ENCODE measurements at regions not wholly inside any gene's neighbourhood (a gene's known extent, or its start where the extent isn't known, plus 50 kb on each side); places are given as distances from the start of the nearest gene placed in this dataset.

GRCh38 chrX:20980426-20980825, 393.8 kb upstream of the CNKSR2 start:
- TF ChIP-seq CTCF (IDR thresholded peaks at IDR 0.05), result no peak
- no peak for TF ChIP-seq EZH2phosphoT487 (IDR thresholded peaks at IDR 0.05; ENCODE audit: borderline replicate concordance, low read depth)
- TF ChIP-seq YY1 (IDR thresholded peaks at IDR 0.05; ENCODE audit: low read depth), result no peak
- no peak for TF ChIP-seq POLR2AphosphoS5 (IDR thresholded peaks at IDR 0.05; ENCODE audit: low read depth, low read length)
- no peak for TF ChIP-seq RCOR1 (IDR thresholded peaks at IDR 0.05; ENCODE audit: low read length)
- no peak for TF ChIP-seq USF2 (IDR thresholded peaks at IDR 0.05; ENCODE audit: borderline replicate concordance, low read depth, low read length)
- no peak for TF ChIP-seq USF1 (IDR thresholded peaks at IDR 0.05; ENCODE audit: borderline replicate concordance, low read depth)
- TF ChIP-seq IRF3 (IDR thresholded peaks at IDR 0.05; ENCODE audit: low read depth, low read length), result no peak
